HG03460 (cell line): ENCODE measurements at regions not wholly inside any gene's neighbourhood (a gene's known extent, or its start where the extent isn't known, plus 50 kb on each side); places are given as distances from the start of the nearest gene placed in this dataset.
"Not testable (repeated sequence)": the region's sequence is repeated elsewhere in the genome, so short reads cannot be mapped to it uniquely, and the experiment has no call there.

Experiments used
- ATAC-seq: cut with Tn5 transposase; IDR thresholded peaks from one replicate; pipeline ENCODE4 v1.9.1; 2021; ENCODE audit not compliant: unreplicated experiment

DNA sequence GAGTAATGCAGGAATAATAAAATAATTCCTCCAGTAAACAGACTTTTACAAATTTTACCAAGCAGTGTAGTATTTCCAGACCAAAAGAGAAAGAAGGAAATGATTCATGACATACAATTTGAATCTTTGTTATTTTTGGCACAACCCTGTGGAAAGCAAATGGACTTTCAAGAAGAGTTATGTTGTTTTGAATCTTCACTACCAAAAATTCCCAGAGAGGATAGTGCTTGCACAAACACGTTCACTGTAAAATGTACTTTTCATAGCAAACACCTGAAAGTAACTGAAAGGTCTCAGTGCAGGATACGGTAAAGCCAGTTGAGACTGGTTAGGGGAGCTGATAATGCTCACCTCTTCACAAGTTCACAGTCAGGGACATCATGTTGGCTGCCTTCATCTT lies 107.1 kb downstream of the USP22 start:
- no peak for ATAC-seq

DNA sequence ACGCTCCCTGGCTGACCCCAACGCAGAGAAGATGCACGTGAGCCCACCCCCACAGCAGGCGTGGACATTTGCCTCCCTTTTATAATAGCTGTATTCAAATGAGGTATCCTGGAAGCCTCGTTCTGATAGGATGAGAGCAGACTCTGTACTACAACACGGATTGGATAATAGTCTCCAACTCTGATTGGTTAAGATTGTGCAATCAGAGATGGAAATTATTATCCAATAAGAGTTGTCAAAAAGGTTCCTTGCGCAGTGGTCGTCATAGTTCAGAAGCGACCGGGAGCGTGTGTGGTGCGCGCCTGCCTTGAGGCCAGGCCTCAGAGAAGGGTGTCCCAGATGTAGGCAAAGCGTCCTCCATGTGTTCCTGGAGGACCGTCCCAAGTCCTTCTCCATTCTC lies 104.6 kb downstream of the USP22 start:
- ATAC-seq: no peak

DNA sequence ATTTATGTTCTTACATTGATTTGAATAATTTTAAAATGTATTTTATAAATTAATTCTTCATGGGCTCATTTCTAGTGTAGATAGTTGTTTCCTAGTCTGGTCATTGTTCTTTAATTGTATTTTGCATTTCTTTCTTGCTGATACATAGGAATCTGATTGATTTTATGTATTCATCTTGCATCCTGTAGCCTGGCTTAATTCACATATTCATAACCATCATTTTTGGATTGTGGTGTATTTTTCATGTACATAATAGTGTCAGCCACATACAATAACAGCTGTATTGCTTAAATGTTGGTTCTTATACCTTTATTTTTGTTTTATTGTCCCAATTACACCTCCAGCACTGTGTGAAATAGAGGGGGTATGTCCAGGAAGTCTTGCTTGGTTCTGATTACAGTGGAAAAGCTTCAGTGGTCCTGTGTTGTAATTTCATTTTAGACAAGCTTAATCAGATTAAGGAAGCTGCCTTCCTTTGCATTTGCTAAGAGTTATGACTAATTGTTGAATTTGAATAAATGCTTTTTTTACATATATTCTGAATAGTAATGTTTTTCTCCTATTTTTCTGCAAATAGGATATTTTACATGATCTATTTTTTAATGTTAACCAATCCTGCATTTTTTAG lies 103.7 kb downstream of the USP22 start:
- ATAC-seq: no peak

DNA sequence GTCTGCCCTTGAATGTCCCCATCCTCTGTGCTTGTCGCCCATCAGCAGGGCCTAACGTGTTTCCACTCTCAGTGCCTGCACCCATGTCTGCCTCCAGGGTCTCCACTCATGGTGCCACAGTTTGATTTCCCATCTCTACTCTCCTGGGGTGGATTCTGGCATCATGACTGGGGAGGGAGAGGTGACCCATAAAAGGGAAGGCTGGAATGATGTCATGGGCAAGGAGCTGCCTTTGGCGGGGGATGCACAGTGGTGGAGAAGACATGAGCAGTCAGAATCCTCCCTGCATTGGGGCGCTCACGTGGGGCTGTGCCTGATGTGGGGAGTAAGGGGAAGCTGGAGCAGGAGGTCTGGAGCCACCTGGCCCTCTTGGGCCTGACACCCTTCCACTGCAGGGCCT lies 100.9 kb downstream of the USP22 start:
- no peak for ATAC-seq

DNA sequence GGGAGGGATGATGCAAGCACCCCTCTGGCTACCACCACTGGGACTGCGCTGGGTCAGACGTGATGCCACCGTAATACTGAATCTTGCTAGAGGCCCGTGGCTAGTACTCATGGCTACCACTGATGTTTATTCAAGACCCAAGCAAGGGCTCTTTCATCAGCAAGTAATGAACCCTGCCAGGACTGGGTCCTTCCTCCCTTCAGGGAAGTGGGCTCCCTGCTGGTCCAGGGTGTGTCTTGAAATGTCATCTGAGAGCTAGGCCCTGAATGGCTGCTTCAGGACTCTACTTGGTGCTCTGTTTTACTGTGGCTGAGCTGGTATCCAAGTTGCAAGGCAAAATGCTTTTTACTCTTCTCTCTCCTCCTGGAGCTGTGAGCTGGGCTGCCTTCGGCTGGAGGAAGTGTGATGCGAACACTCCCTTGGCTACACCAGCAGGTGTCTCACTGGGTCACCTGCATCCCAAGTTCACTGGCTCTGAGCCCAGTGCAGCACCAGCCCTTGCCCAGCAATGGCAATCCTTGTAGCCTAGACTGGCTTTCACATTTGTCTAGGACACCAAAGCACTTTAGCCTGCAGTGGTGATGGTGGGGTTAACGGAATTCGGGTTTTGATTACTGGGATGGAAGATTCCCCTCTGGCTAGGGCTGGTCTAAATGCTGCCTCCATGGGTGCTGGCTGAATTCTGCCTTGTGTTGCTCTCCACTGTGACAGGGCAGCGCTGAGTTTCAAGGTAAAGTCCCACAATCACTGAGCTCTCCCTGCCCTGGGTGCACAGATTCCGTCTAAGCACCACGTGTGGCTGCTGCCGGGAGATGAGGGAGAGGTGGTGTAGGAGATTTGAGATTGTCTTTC lies 98.6 kb downstream of the USP22 start:
- ATAC-seq: no peak

DNA sequence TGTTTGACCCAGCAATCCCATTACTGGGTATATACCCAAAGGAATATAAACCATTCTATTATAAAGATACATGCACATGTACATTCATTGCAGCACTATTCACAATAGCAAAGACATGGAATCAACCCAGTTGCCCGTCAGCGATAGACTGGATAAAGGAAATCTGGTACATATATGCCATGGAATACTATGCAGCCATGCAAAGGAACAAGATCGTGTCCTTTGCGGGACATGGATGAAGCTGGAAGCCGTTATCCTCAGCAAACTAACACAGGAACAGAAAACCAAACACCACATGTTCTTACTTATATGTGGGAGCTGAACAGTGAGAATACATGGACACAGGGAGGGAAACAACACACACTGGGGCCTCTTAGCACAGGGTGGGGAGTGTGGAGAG lies 95.1 kb downstream of the USP22 start:
- not testable (repeated sequence) for ATAC-seq

DNA sequence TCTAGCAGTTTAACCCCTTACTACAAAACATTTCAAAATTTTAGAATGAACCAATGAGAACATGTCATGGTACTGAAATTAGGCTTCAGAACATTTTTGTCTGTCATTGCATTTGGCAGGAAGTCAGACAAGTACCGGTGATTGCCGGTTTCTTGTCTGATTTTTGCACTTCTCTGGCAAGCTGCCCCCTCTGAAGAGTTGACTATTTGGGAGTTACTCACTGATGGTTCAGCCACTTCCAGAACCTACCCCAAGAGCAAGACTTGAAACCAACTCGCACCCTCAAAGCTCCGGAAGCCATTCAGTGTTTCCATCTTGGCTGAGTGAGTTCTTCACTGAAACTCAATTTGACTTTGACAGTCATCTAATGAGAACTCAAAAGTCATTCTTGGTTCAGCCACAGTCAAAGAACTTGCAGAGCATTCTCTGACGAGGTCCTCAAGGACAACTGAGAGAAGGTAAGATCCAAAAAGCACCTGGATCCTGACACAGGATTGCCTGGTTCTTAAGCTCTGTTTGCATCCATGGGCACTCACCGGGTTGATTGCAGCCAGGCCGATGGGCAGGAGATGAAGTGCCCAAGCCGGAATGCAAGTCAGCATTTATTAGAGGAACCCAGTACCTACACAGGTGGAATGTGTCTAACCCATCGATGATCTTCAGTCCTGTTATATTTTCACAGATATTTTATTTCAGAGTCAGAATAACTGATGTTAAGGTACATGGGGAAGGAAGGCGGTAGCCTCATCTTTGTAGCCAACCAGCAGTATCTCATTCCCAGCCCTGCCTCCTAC lies 93.6 kb downstream of the USP22 start:
- no peak for ATAC-seq
